ENCODE measurements at regions not wholly inside any gene's neighbourhood (a gene's known extent, or its start where the extent isn't known, plus 50 kb on each side); places are given as distances from the start of the nearest gene placed in this dataset.
"Not testable (repeated sequence)": the region's sequence is repeated elsewhere in the genome, so short reads cannot be mapped to it uniquely, and the experiment has no call there.

- TF ChIP-seq CTCF (conservative IDR thresholded peaks at IDR 0.05; ENCODE audit: low read depth, low read length); EZH2phosphoT487 (IDR thresholded peaks at IDR 0.05; ENCODE audit: borderline replicate concordance, low read length): not testable (repeated sequence)
Measured at GRCh38 chr6:57942966-57943365, 625.5 kb downstream of the PRIM2 start.
